Chondrocyte (in vitro differentiated cells): ENCODE measurements at regions not wholly inside any gene's neighbourhood (a gene's known extent, or its start where the extent isn't known, plus 50 kb on each side); places are given as distances from the start of the nearest gene placed in this dataset.
"Not testable (repeated sequence)": the region's sequence is repeated elsewhere in the genome, so short reads cannot be mapped to it uniquely, and the experiment has no call there.

Experiments
- DNase-seq: peaks from one replicate; pipeline ENCODE4 v3.0.0; 2021; ENCODE audit warnings: mixed read lengths, low spot score
- H3K27ac Mint-ChIP-seq: one replicate; pipeline ENCODE4 v1.8.0; 2021; ENCODE audit warnings: mild to moderate bottlenecking, moderate library complexity, mixed read lengths; ENCODE audit not compliant: unreplicated experiment
- H3K27me3 Mint-ChIP-seq: 2 replicates; pipeline ENCODE4 v1.8.0; 2021; ENCODE audit warnings: low read depth, mixed read lengths
- H3K36me3 Mint-ChIP-seq: 2 replicates; pipeline ENCODE4 v1.8.0; 2021; ENCODE audit warnings: low read depth, mixed read lengths
- H3K4me1 Mint-ChIP-seq: 2 replicates; pipeline ENCODE4 v1.8.0; 2021; ENCODE audit warnings: low read depth, mild to moderate bottlenecking, mixed read lengths
- H3K4me3 Mint-ChIP-seq: one replicate; pipeline ENCODE4 v1.8.0; 2021; ENCODE audit warnings: mild to moderate bottlenecking, moderate library complexity, mixed read lengths; ENCODE audit not compliant: unreplicated experiment
- H3K9me3 Mint-ChIP-seq: 2 replicates; pipeline ENCODE4 v1.8.0; 2021; ENCODE audit warnings: low read depth, mixed read lengths
- CTCF ChIP-seq: fragments of 200-600 bp; sonication (generic); IDR thresholded peaks from 2 replicates; pipeline ENCODE4 v1.5.0; 2021; ENCODE audit warnings: antibody characterized with exemption, mild to moderate bottlenecking, moderate library complexity

- no peak for TF ChIP-seq CTCF
- no peaks in the 10 kb centered on the region for H3K27me3 Mint-ChIP-seq
- DNase-seq: no peak
Observed at GRCh38 chr4:107439401-107439800, 280.6 kb downstream of the PAPSS1 start.

GRCh38 chr4:107436471-107436870, 283.6 kb downstream of the PAPSS1 start:
- not testable (repeated sequence) for H3K4me3 Mint-ChIP-seq, H3K27me3 Mint-ChIP-seq, H3K4me1 Mint-ChIP-seq, DNase-seq, H3K9me3 Mint-ChIP-seq, H3K36me3 Mint-ChIP-seq, H3K27ac Mint-ChIP-seq

More at GRCh38 chr4:107439401-107439800, 280.6 kb downstream of the PAPSS1 start:
- H3K4me1 Mint-ChIP-seq: peaks cover 5% of the 10 kb centered on the region
- no peak overlapping the region for H3K27ac Mint-ChIP-seq
- H3K36me3 Mint-ChIP-seq: peaks cover 1% of the 10 kb centered on the region
- peaks cover 2% of the 10 kb centered on the region for H3K9me3 Mint-ChIP-seq
- H3K4me3 Mint-ChIP-seq: no peak overlapping the region

GRCh38 chr4:107432451-107432850, 287.6 kb downstream of the PAPSS1 start:
- Mint-ChIP-seq H3K9me3 (peaks cover 3% of the 10 kb centered on the region), H3K27me3 (no peaks in the 10 kb centered on the region), H3K4me3 (no peak overlapping the region), H3K27ac (no peak overlapping the region), H3K4me1 (no peaks in the 10 kb centered on the region), H3K36me3 (no peaks in the 10 kb centered on the region)
- no peak for TF ChIP-seq CTCF
- DNase-seq: no peak

GRCh38 chr4:107423677-107424405, 296.2 kb downstream of the PAPSS1 start:
- TF ChIP-seq CTCF: no peak
- Mint-ChIP-seq H3K4me1 (no peaks in the 10 kb centered on the region), H3K9me3 (peaks cover 4% of the 10 kb centered on the region), H3K4me3 (no peak overlapping the region), H3K27me3 (no peaks in the 10 kb centered on the region), H3K36me3 (peaks cover 2% of the 10 kb centered on the region), H3K27ac (no peak overlapping the region)
- DNase-seq: no peak

GRCh38 chr4:107419536-107419935, 300.5 kb downstream of the PAPSS1 start:
- H3K4me3 Mint-ChIP-seq, H3K27me3 Mint-ChIP-seq, H3K9me3 Mint-ChIP-seq, H3K36me3 Mint-ChIP-seq, H3K27ac Mint-ChIP-seq, DNase-seq: not testable (repeated sequence)
- peaks cover 23% of the 10 kb centered on the region for H3K4me1 Mint-ChIP-seq

GRCh38 chr4:107419052-107419451, 301.0 kb downstream of the PAPSS1 start:
- no peak for TF ChIP-seq CTCF
- Mint-ChIP-seq H3K36me3 (peaks cover 3% of the 10 kb centered on the region), H3K9me3 (peaks cover 6% of the 10 kb centered on the region), H3K4me3 (no peak overlapping the region), H3K27me3 (no peaks in the 10 kb centered on the region), H3K4me1 (peaks cover 23% of the 10 kb centered on the region), H3K27ac (no peak overlapping the region)
- DNase-seq: no peak

GRCh38 chr4:107415490-107415889, 304.5 kb downstream of the PAPSS1 start:
- peaks cover 20% of the 10 kb centered on the region for H3K36me3 Mint-ChIP-seq
- H3K4me3 Mint-ChIP-seq, H3K27me3 Mint-ChIP-seq: not testable (repeated sequence)

GRCh38 chr4:107409872-107410271, 310.2 kb downstream of the PAPSS1 start:
- peak; percentile 52 for DNase-seq
- Mint-ChIP-seq H3K9me3 (peaks cover 31% of the 10 kb centered on the region), H3K36me3 (peaks cover 26% of the 10 kb centered on the region)
- H3K4me1 Mint-ChIP-seq, H3K27ac Mint-ChIP-seq, H3K27me3 Mint-ChIP-seq, H3K4me3 Mint-ChIP-seq: not testable (repeated sequence)

More at GRCh38 chr4:107415490-107415889, 304.5 kb downstream of the PAPSS1 start:
- not testable (repeated sequence) for H3K27ac Mint-ChIP-seq, DNase-seq
- Mint-ChIP-seq H3K4me1 (peaks cover 23% of the 10 kb centered on the region), H3K9me3 (peaks cover 26% of the 10 kb centered on the region)
